Smooth muscle cell (in vitro differentiated cells): ENCODE measurements at regions not wholly inside any gene's neighbourhood (a gene's known extent, or its start where the extent isn't known, plus 50 kb on each side); places are given as distances from the start of the nearest gene placed in this dataset.

Source experiments
- DNase-seq: peaks from one replicate; lab custom pipeline; 2025; ENCODE audit not compliant: unreplicated experiment; lab: John Stamatoyannopoulos, UW
- H2AFZ ChIP-seq: fragments of 200-600 bp; sonication (generic); 2 replicates; pipeline ENCODE4 v1.6.0; 2016; ENCODE audit warnings: antibody characterized with exemption, low read depth, mild to moderate bottlenecking
- H3F3A ChIP-seq: fragments of 200-600 bp; sonication (generic); 2 replicates; pipeline ENCODE4 v1.6.0; 2017; ENCODE audit warnings: antibody characterized with exemption, low read depth
- H3K27ac ChIP-seq: fragments of 200-600 bp; sonication (generic); 2 replicates; pipeline ENCODE4 v1.5.1; 2016; ENCODE audit warnings: low read depth, mild to moderate bottlenecking
- H3K27me3 ChIP-seq: fragments of 200-600 bp; sonication (generic); 2 replicates; pipeline ENCODE4 v1.6.1; 2016; ENCODE audit warnings: low read depth, mild to moderate bottlenecking
- H3K36me3 ChIP-seq: fragments of 200-600 bp; sonication (generic); 2 replicates; pipeline ENCODE4 v1.5.1; 2016; ENCODE audit warnings: low read depth
- H3K4me1 ChIP-seq: fragments of 200-600 bp; sonication (generic); 2 replicates; pipeline ENCODE4 v1.5.1; 2016; ENCODE audit warnings: low read depth
- H3K4me2 ChIP-seq: fragments of 200-600 bp; sonication (generic); 2 replicates; pipeline ENCODE4 v1.6.0; 2016; ENCODE audit warnings: mild to moderate bottlenecking
- H3K4me3 ChIP-seq: fragments of 200-600 bp; sonication (generic); 2 replicates; pipeline ENCODE4 v1.5.1; 2016; ENCODE audit warnings: mild to moderate bottlenecking
- H3K79me2 ChIP-seq: fragments of 200-600 bp; sonication (generic); 2 replicates; pipeline ENCODE4 v1.6.0; 2016; ENCODE audit warnings: low read depth, mild to moderate bottlenecking
- H3K9ac ChIP-seq: fragments of 200-600 bp; sonication (generic); 2 replicates; pipeline ENCODE4 v1.6.0; 2016; ENCODE audit warnings: low read depth
- H3K9me3 ChIP-seq: fragments of 200-600 bp; sonication (generic); replicated peaks from 2 replicates; pipeline ENCODE4 v1.5.1; 2016; ENCODE audit warnings: low read depth
- H4K20me1 ChIP-seq: fragments of 200-600 bp; sonication (generic); 2 replicates; pipeline ENCODE4 v1.6.0; 2016; ENCODE audit warnings: low read depth
- CTCF ChIP-seq: fragments of 200-600 bp; sonication (generic); IDR thresholded peaks from 2 replicates; pipeline ENCODE4 v1.5.1; 2017; ENCODE audit warnings: borderline replicate concordance, mild to moderate bottlenecking, antibody characterized with exemption; ENCODE audit not compliant: insufficient read depth, poor library complexity, severe bottlenecking
- WGBS: methylation state at CpG from one replicate; pipeline ENCODE4 v1.1.7; 2016; ENCODE audit warnings: low lambda C conversion rate; 5-methylcytosine and 5-hydroxymethylcytosine counted together

GRCh38 chr5:144566747-144567420, 396.2 kb downstream of the KCTD16 start:
- Histone ChIP-seq H3K9ac (no peak overlapping the region), H3K4me1 (no peaks in the 10 kb centered on the region), H3K4me3 (no peak overlapping the region), H3K9me3 (peaks cover 5% of the 10 kb centered on the region), H2AFZ (no peak overlapping the region), H3K27ac (peak overlapping the region; percentile 64), H3K79me2 (no peaks in the 10 kb centered on the region), H4K20me1 (no peaks in the 10 kb centered on the region), H3K27me3 (no peaks in the 10 kb centered on the region), H3F3A (peaks cover 12% of the 10 kb centered on the region), H3K36me3 (no peaks in the 10 kb centered on the region), H3K4me2 (peak overlapping the region; percentile 61)
- WGBS, result 37% methylated on average over 3 of the region's 3 CpGs
- TF ChIP-seq CTCF, result no peak
- DNase-seq, result no peak

DNA sequence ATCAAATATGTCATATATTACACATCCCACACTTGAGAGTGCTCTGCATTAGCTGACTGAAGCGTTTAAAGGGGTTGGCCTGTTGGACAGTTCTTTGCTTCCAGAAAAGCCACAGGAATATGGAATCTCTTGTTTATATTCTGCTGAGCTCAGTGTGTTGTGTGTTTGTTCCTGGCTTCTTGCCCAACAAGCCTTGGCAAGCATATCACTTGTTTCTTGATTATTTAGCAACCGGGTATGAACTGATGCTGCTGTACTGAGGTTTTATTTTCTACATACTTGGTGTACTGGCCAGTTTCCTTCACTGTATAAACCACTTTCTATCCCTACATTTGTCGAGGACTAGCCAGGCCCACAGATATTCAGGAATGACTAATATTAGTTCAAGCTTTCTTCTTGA, 378.9 kb downstream of the KCTD16 start:
- H3K79me2 ChIP-seq, result no peaks in the 10 kb centered on the region
- no peak overlapping the region for H3K4me3 ChIP-seq
- no peak for TF ChIP-seq CTCF
- H3K9me3 ChIP-seq, result no peaks in the 10 kb centered on the region
- peaks cover 5% of the 10 kb centered on the region for H3F3A ChIP-seq
- peak overlapping the region; percentile 22 for H3K27ac ChIP-seq
- H3K4me1 ChIP-seq, result no peaks in the 10 kb centered on the region
- H3K36me3 ChIP-seq, result no peaks in the 10 kb centered on the region
- DNase-seq, result no peak
- H2AFZ ChIP-seq, result no peak overlapping the region
- H3K9ac ChIP-seq, result no peak overlapping the region
- WGBS, result 24% methylated on average over 3 of the region's 3 CpGs
- peak overlapping the region; percentile 34 for H3K4me2 ChIP-seq
- no peaks in the 10 kb centered on the region for H4K20me1 ChIP-seq
- H3K27me3 ChIP-seq, result no peaks in the 10 kb centered on the region

GRCh38 chr5:144548936-144549335, 378.3 kb downstream of the KCTD16 start:
- 45% methylated on average over 2 of the region's 2 CpGs for WGBS
- Histone ChIP-seq H3K36me3 (no peaks in the 10 kb centered on the region), H3F3A (peaks cover 5% of the 10 kb centered on the region), H2AFZ (no peak overlapping the region), H3K4me1 (no peaks in the 10 kb centered on the region), H3K27me3 (no peaks in the 10 kb centered on the region), H3K27ac (no peak overlapping the region), H4K20me1 (no peaks in the 10 kb centered on the region), H3K4me2 (no peak overlapping the region), H3K9ac (no peak overlapping the region), H3K9me3 (no peaks in the 10 kb centered on the region), H3K79me2 (no peaks in the 10 kb centered on the region), H3K4me3 (no peak overlapping the region)
- no peak for DNase-seq
- no peak for TF ChIP-seq CTCF

GRCh38 chr5:144547098-144547499, 376.4 kb downstream of the KCTD16 start:
- TF ChIP-seq CTCF, result no peak
- no peak overlapping the region for H3K9ac ChIP-seq
- H3F3A ChIP-seq, result peaks cover 5% of the 10 kb centered on the region
- no peaks in the 10 kb centered on the region for H3K4me1 ChIP-seq
- no peaks in the 10 kb centered on the region for H3K27me3 ChIP-seq
- H2AFZ ChIP-seq, result no peak overlapping the region
- H4K20me1 ChIP-seq, result no peaks in the 10 kb centered on the region
- no peaks in the 10 kb centered on the region for H3K36me3 ChIP-seq
- no peaks in the 10 kb centered on the region for H3K9me3 ChIP-seq
- 94% methylated on average over 1 of the region's 1 CpG for WGBS
- no peaks in the 10 kb centered on the region for H3K79me2 ChIP-seq
- H3K4me3 ChIP-seq, result no peak overlapping the region
- H3K27ac ChIP-seq, result no peak overlapping the region
- no peak for DNase-seq
- H3K4me2 ChIP-seq, result no peak overlapping the region
